Stimulated activated CD4-positive, alpha-beta T cell treated with anti-CD3 and anti-CD28 coated beads, Interleukin-1b, Interleukin-23, amount 100 ng/mL, for 4 hours (primary cell): ENCODE measurements at regions not wholly inside any gene's neighbourhood (a gene's known extent, or its start where the extent isn't known, plus 50 kb on each side); places are given as distances from the start of the nearest gene placed in this dataset.

ENCODE experiments used
- DNase-seq, 2 donors: peaks; one replicate each; pipeline ENCODE4 v3.0.0-alpha.2; 2020; ENCODE audit warnings: low read depth in 2 of 2

GRCh38 chr20:43309266-43309665 lies 119.6 kb upstream of the PTPRT start:
- DNase-seq: no peak

DNA sequence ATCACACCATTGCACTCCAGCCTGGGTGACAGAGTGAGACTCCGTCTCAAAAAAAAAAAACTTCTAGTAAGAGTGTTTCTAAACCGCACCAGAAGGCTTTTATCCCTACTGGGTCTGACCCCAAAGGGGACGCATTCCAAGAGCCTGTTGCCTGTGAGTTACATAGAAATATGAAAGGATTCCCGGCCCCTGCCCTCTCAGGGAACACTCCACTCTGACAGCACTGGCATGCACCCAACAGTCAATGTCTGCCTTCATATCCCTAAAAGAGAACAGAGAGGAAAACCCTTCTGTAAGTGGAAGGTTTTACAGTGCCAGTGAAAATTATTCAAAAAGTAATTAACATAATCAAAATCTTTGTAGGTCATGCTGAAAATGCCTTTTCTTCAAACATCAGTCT lies 117.1 kb upstream of the PTPRT start:
- DNase-seq: no peak

GRCh38 chr20:43305749-43306148 lies 116.0 kb upstream of the PTPRT start:
- no peak for DNase-seq

- no peak for DNase-seq
Observed at GRCh38 chr20:43304598-43304997, 114.9 kb upstream of the PTPRT start.

DNA sequence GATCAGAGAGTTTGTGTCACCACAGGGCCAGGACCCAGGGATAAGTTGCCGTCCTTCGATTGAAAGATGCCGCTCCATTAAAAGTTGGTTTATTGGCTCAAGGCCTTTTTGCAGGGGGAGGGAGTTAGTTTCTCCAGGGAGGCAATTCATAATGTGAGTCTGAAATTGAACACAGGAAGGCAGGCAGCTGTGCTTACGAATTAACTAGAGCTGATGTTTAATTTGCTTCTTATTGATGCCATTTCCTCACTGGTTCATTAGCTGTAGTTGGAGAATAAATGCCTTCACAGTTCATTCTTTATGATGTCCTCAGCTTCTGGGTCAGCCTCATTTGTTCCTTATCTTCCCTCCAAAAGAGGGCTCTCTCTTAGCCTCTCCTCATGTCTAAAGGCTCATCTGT lies 113.2 kb upstream of the PTPRT start:
- DNase-seq: no peak

DNA sequence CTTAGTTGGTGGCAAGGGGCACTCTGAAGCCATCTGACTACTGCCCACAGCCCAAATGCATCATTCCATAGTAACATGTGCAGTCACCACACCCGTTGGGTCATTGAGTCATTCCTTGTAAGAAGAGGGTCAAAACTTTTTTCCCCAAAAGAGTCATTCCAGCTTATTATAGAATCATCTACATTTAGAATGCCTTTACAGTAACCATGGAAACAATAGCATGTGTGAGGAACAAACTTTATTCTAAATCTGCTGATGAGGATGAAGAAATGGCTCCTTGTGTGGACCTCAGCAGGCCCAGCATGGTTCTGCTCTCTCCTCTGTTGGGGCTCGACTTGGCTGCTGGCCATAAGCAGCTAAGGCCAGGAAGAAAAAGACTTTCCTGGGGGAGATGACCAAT lies 111.2 kb upstream of the PTPRT start:
- no peak for DNase-seq

GRCh38 chr20:43295781-43296180 lies 106.1 kb upstream of the PTPRT start:
- no peak for DNase-seq

- no peak for DNase-seq
Observed at GRCh38 chr20:43295263-43295662, 105.6 kb upstream of the PTPRT start.

DNA sequence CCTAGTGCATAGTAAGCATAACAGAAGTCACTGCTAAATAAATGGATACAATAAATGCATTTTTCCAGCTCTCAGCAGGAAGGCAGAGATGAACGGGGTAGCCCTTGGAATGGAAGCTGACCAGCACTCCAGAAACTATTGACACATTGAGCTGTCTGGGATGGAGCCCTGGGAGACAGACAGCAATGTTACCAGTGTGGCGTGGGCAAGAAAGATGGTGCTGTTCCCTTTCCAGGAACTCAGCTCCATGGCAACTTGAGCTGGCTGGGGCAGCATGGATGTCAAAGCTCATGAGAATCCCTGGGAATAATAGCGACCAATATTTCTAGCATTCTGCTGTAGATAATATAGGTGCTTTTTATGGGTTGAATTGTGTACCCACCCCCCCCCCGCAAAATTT lies 104.3 kb upstream of the PTPRT start:
- no peak for DNase-seq

GRCh38 chr20:43293068-43293786 lies 103.5 kb upstream of the PTPRT start:
- DNase-seq: no peak

- no peak for DNase-seq
Observed at GRCh38 chr20:43292222-43292621, 102.5 kb upstream of the PTPRT start.

GRCh38 chr20:43287637-43288036 lies 97.9 kb upstream of the PTPRT start:
- DNase-seq: no peak

GRCh38 chr20:43285170-43285569 lies 95.5 kb upstream of the PTPRT start:
- DNase-seq: no peak

GRCh38 chr20:43284486-43284885 lies 94.8 kb upstream of the PTPRT start:
- DNase-seq: no peak

DNA sequence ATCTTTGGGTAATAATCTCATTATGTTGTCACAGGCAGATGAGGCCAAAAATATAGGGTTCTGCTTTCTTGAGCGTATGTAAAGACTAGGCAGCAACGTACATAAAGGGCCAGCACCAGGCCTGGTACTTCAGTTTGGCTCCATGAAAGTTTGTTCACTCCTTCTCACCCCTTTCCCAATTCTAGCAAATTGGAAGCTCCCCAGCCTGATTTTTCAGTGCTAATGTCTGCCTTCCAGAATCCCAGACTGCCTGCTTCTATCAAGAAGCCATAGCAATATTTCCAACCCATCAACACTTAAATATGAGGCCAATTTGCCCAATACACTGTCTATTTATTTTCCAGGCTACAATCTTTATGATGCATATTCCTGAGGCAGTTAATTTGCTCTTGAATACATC lies 93.4 kb upstream of the PTPRT start:
- no peak for DNase-seq

GRCh38 chr20:43271980-43272379 lies 82.3 kb upstream of the PTPRT start:
- no peak for DNase-seq

GRCh38 chr20:43265449-43265848 lies 75.7 kb upstream of the PTPRT start:
- no peak for DNase-seq

DNA sequence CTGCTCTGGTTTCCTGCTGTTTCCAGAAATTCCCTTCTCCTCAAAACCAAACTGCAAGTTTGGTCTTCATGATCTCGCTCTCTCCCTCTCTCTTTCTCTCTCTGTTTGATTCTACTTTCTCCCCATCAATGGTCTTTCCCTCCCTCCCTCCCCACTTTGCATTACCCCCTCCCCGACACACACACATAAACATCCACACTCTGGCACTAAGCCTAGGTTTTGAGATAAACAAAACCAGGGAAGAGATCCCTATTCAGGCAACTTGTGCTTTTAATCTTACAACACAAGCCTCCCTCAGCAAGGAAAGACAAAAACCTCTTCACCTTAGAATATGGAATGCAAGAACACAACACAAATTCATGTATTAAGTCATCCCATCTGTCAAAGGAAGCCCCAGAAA lies 73.5 kb upstream of the PTPRT start:
- DNase-seq: no peak

DNA sequence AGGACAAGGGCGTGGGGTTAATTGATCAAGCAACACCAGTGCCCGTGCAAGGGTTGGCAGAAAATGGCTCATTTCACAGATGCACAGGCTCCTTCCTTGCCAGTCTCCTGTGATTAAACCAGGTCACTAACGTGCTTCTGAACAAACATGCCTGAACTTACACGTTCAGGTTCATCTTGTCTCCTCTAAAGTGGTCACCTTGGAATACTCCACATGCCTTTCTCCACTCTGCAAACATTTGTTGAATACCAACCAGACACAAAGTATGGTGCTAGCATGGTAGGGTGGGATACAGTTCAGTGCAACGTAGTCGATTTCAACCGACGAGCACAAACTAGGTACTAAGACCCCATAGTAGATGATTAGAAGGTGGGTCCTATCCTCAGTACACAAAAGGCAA lies 72.6 kb upstream of the PTPRT start:
- DNase-seq: no peak

GRCh38 chr20:43255877-43256276 lies 66.2 kb upstream of the PTPRT start:
- no peak for DNase-seq

GRCh38 chr20:43252761-43253160 lies 63.1 kb upstream of the PTPRT start:
- no peak for DNase-seq

- DNase-seq: no peak
Observed at GRCh38 chr20:43248341-43248740, 58.6 kb upstream of the PTPRT start.

- DNase-seq: no peak
Observed at GRCh38 chr20:43247361-43247760, 57.7 kb upstream of the PTPRT start.

DNA sequence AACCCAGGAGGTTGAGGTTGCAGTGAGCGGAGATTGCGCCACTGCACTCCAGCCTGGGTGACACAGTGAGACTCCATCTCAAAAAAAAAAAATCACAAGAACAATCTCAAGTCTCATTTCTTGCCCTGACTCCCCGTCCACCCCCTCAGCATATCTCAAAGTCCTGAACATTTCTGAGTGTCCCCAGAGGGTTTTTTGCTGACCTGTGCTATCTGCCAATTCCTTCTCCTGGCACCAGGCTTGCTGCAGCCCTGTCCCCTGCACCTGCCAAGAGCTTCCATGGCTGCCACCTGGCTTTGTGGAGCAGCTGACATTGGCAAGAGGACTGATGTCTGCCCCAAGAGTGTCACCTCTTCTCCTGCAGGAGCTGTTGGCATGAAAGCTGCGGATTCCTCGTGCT lies 54.9 kb upstream of the PTPRT start:
- DNase-seq: no peak
